ENCODE measurements at regions not wholly inside any gene's neighbourhood (a gene's known extent, or its start where the extent isn't known, plus 50 kb on each side); places are given as distances from the start of the nearest gene placed in this dataset.

DNA sequence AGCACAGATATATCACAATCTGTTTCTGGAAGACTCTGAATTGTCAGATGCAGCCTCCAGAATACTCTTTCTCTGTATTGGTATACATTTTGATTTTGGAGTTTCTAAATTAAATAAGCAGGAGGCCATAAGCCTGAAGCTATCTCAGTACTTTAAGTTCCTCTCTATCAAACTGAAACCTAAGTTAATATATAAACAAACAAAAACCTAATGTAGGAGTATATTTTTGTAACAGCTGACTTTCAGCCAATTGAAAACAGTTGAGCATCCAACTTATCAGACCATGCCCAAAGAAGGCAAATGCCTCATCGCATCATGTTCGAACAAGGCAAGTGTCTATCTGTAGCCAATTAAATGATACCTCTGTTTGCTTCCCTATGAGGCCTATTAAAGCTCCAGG, 1054.4 kb downstream of the AMY1C start:
- no peaks in the 10 kb centered on the region for H3K4me1 ChIP-seq
- no peaks in the 10 kb centered on the region for H3K36me3 ChIP-seq
- no peak overlapping the region for H3K27ac ChIP-seq
- no peak for DNase-seq (ENCODE audit: low spot score)
- H3K9me3 ChIP-seq, result no peaks in the 10 kb centered on the region
- no peaks in the 10 kb centered on the region for H3K27me3 ChIP-seq
- H3K4me3 ChIP-seq, result no peak overlapping the region
- TF ChIP-seq, protein P1, sequence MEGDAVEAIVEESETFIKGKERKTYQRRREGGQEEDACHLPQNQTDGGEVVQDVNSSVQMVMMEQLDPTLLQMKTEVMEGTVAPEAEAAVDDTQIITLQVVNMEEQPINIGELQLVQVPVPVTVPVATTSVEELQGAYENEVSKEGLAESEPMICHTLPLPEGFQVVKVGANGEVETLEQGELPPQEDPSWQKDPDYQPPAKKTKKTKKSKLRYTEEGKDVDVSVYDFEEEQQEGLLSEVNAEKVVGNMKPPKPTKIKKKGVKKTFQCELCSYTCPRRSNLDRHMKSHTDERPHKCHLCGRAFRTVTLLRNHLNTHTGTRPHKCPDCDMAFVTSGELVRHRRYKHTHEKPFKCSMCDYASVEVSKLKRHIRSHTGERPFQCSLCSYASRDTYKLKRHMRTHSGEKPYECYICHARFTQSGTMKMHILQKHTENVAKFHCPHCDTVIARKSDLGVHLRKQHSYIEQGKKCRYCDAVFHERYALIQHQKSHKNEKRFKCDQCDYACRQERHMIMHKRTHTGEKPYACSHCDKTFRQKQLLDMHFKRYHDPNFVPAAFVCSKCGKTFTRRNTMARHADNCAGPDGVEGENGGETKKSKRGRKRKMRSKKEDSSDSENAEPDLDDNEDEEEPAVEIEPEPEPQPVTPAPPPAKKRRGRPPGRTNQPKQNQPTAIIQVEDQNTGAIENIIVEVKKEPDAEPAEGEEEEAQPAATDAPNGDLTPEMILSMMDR (IDR thresholded peaks at IDR 0.05), result no peak

DNA sequence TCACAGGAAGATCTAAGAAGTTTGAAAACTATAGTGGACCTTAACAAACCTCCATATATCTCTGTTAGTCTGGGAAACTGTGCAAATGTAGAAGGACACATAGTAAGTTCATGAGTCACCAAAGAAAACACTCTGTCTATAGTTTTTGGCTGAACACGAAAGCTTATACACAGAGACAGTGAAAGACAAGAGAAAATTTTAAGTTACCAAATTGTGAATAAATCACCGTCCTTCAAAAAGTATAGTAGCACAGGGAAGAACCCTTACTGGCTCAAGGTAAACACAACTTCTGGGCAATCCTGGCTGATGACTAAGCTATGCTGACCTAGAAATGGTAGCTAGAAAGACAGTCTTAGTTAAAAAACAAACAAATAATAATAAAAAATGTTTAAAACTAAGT, 1057.9 kb downstream of the AMY1C start:
- Histone ChIP-seq H3K27me3 (no peaks in the 10 kb centered on the region), H3K4me1 (no peaks in the 10 kb centered on the region), H3K4me3 (no peak overlapping the region), H3K9me3 (no peaks in the 10 kb centered on the region), H3K36me3 (no peaks in the 10 kb centered on the region), H3K27ac (no peak overlapping the region)
- no peak for DNase-seq (ENCODE audit: low spot score)
- TF ChIP-seq, protein P1 (IDR thresholded peaks at IDR 0.05), result no peak

DNA sequence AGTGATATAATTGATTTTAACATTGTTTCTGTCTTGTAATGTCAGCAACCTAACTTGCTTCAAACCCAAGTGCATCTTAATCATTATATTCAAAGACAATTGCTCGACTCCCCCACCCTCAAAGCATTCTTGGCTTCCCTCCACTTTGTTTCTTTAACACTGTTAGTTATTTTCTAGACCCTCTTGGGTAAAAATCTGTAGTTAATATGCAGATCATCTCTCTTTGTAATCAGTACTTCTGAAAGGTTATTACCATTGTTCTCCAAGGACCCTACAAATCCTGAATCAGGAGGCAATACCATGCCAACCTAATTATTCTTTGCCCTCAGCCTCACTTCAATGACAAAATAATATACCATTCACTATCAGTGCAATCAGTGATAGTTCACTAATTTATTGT, 1075.7 kb downstream of the AMY1C start:
- H3K36me3 ChIP-seq, result no peaks in the 10 kb centered on the region
- H3K4me1 ChIP-seq, result no peaks in the 10 kb centered on the region
- H3K27me3 ChIP-seq, result no peaks in the 10 kb centered on the region
- TF ChIP-seq, protein P1 (IDR thresholded peaks at IDR 0.05), result no peak
- no peak overlapping the region for H3K4me3 ChIP-seq
- DNase-seq (ENCODE audit: low spot score), result no peak
- H3K9me3 ChIP-seq, result no peaks in the 10 kb centered on the region
- no peak overlapping the region for H3K27ac ChIP-seq

DNA sequence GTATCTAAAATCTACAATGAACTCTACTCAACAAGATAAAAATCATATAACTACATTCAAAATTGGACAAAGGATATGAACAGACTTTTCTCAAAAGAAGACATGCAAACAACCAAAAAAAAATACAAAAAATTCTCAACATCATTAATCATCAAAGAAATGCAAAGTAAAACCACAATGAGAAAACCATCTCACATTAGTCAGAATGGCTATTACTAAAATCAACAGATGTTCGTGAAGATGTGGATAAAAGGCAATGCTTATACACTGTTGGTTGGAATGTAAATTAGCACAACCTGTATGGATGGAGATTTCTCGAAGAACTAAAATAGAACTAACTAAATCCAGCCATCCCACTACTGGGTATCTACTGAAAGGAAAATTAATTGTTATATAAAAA, 1080.8 kb downstream of the AMY1C start:
- H3K27ac ChIP-seq, result no peak overlapping the region
- no peak overlapping the region for H3K4me3 ChIP-seq
- H3K4me1 ChIP-seq, result no peaks in the 10 kb centered on the region
- DNase-seq (ENCODE audit: low spot score), result no peak
- peaks cover 0 to 2% of the 10 kb centered on the region in 2 donors for H3K9me3 ChIP-seq
- no peaks in the 10 kb centered on the region for H3K27me3 ChIP-seq
- no peaks in the 10 kb centered on the region for H3K36me3 ChIP-seq
- TF ChIP-seq, protein P1 (IDR thresholded peaks at IDR 0.05), result no peak

DNA sequence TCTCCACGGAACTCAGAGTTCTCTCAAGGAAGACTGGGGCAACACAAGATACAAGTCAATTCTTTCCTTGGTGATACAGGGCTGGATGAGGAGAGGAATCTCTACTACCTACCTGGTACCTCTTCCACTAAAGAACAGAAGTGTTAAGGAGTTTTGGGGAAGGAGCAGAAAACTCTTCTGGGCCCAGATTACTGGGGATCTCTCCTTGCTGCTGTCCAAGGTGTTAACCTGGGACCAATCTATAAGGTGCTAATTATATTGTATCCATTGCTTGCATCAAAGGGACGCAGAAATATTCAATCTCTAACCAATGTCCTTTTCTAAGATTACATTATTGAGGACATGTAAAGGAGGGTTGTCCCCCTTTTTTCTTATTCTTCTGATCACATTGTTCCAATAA, 1102.5 kb downstream of the AMY1C start:
- TF ChIP-seq, protein P1 (IDR thresholded peaks at IDR 0.05), result no peak
- Histone ChIP-seq H3K9me3 (no peaks in the 10 kb centered on the region), H3K27ac (no peak overlapping the region), H3K36me3 (no peaks in the 10 kb centered on the region), H3K4me1 (no peaks in the 10 kb centered on the region), H3K27me3 (no peaks in the 10 kb centered on the region), H3K4me3 (no peak overlapping the region)
- no peak for DNase-seq (ENCODE audit: low spot score)

DNA sequence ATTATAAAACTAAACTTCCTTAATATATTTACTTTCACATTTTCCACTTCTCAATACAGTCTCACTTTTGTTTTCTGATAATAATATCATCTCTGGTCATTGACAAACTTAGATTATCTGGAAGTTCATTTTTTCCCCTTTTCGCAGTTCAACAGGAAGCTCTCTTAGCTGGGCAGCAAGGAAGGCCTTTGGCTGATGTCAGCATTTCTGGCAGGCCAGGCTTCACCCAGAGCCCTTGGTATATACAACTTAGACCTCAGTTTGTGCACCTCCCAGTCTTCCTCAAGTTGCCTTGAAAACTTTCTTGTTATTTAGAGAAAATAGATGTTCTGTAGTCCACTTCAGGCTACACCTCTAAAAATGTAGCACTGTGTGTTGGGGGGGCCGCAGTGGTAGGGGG, 1103.6 kb downstream of the AMY1C start:
- Histone ChIP-seq H3K27ac (no peak overlapping the region), H3K9me3 (no peaks in the 10 kb centered on the region), H3K4me3 (no peak overlapping the region), H3K4me1 (no peaks in the 10 kb centered on the region), H3K27me3 (no peaks in the 10 kb centered on the region), H3K36me3 (no peaks in the 10 kb centered on the region)
- TF ChIP-seq, protein P1 (IDR thresholded peaks at IDR 0.05), result no peak
- DNase-seq (ENCODE audit: low spot score), result no peak

Data from right atrium auricular region (tissue), 2 donors.